Liver (tissue), 7 donors: ENCODE measurements at regions not wholly inside any gene's neighbourhood (a gene's known extent, or its start where the extent isn't known, plus 50 kb on each side); places are given as distances from the start of the nearest gene placed in this dataset.
"Not testable (repeated sequence)": the region's sequence is repeated elsewhere in the genome, so short reads cannot be mapped to it uniquely, and the experiment has no call there.

Source experiments
- DNase-seq: peaks from one replicate; pipeline ENCODE4 v3.0.0-alpha.2; 2017; ENCODE audit warnings: low spot score
- H3K27ac ChIP-seq, 2 donors: one replicate each; pipeline ENCODE4 v1.7.0; 2013; ENCODE audit warnings: inconsistent platforms in 2 of 2, low read length in 2 of 2, control low read depth in 1 of 2, low read depth in 1 of 2, mild to moderate bottlenecking in 1 of 2
- H3K27me3 ChIP-seq, 4 donors: one replicate each; pipeline versions ENCODE4 v1.6.1 to v1.7.0; 2013; ENCODE audit warnings: low read length in 3 of 4, inconsistent platforms in 1 of 4, mild to moderate bottlenecking in 1 of 4, moderate library complexity in 1 of 4; ENCODE audit not compliant: control insufficient read depth in 4 of 4, insufficient read depth in 4 of 4
- H3K36me3 ChIP-seq, 4 donors: one replicate each; pipeline versions ENCODE4 v1.6.1 to v1.7.0; 2013; ENCODE audit warnings: low read length in 3 of 4, mild to moderate bottlenecking in 3 of 4, low read depth in 1 of 4, moderate library complexity in 1 of 4; ENCODE audit not compliant: control insufficient read depth in 4 of 4, insufficient read depth in 3 of 4
- H3K4me1 ChIP-seq, 4 donors: one replicate each; pipeline versions ENCODE4 v1.6.1 to v1.7.0; 2013; ENCODE audit warnings: low read length in 3 of 4, mild to moderate bottlenecking in 3 of 4, moderate library complexity in 1 of 4; ENCODE audit not compliant: control insufficient read depth in 4 of 4, insufficient read depth in 4 of 4
- H3K4me3 ChIP-seq, 3 donors: one replicate each; pipeline versions ENCODE4 v1.6.1 to v1.7.0; 2013; ENCODE audit warnings: low read length in 3 of 3, control low read depth in 1 of 3, low read depth in 1 of 3, mild to moderate bottlenecking in 1 of 3
- H3K9ac ChIP-seq, 2 donors: one replicate each; pipeline ENCODE4 v1.7.0; 2013; ENCODE audit warnings: low read length in 2 of 2, mild to moderate bottlenecking in 2 of 2, moderate library complexity in 2 of 2, control low read depth in 1 of 2, low read depth in 1 of 2
- H3K9me3 ChIP-seq, 4 donors: one replicate each; pipeline versions ENCODE4 v1.6.1 to v1.7.0; 2013; ENCODE audit warnings: low read length in 3 of 4; ENCODE audit not compliant: control insufficient read depth in 4 of 4
- RAD21 ChIP-seq, 2 donors: IDR thresholded peaks; 2 replicates each; pipeline ENCODE4 v1.6.1; 2016; ENCODE audit warnings: antibody characterized with exemption in 2 of 2, mild to moderate bottlenecking in 2 of 2
- WGBS: extraction: QIAGEN DNeasy Blood & Tissue Kit; methylation state at CpG from one replicate; pipeline ENCODE4 v1.1.7; 2013; 5-methylcytosine and 5-hydroxymethylcytosine counted together
- donor health status: healthy.
- donor health status: healthy.
- donor health status: healthy.
- donor health status: healthy.

DNA sequence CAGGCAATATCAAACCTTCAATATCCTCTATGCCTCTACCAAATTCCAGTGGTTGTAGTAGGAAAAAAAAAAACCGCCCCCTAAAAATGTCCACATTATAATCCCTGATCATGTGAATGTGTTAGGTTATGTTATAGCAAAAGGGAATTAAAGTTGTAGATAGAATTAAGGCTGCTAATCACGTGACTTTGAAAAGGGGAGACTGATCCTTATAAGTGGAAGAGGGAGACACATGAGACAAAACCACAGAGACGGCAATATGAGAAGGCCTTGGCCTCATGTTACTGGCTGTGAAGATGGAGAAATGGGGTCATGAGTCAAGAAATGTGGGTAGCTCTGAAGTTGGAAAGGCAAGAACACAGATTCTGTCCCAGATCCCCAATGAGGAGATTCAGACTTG, 1711.3 kb downstream of the KHDRBS2 start:
- DNase-seq, H3K9ac ChIP-seq, H3K27ac ChIP-seq, H3K4me1 ChIP-seq, H3K4me3 ChIP-seq, H3K36me3 ChIP-seq, H3K27me3 ChIP-seq, H3K9me3 ChIP-seq: not testable (repeated sequence)
- 51% methylated on average over 3 of the region's 3 CpGs for WGBS

DNA sequence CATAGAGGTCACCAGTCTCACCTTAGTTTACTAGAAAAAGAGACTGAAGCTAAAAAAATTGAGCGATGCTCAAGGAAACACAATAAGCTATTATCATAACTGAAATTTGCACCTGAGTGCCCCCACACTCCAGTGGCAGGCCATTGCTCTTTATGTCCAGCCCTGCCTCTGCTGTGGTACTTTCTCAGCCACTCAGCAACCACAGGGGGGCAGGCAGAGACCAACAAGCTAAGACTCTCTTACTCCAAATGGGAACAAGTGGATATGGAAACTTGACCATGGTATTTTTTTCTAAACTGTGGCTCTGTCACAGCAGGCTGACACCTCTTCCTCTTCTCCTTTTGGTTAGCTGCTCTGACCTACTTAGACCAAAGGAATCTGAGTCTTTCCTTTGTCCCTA, 1713.4 kb downstream of the KHDRBS2 start:
- 88% methylated on average over 1 of the region's 1 CpG for WGBS
- H3K9ac ChIP-seq, H3K36me3 ChIP-seq, DNase-seq, H3K27me3 ChIP-seq, H3K4me1 ChIP-seq, H3K9me3 ChIP-seq, H3K27ac ChIP-seq, H3K4me3 ChIP-seq: not testable (repeated sequence)
- TF ChIP-seq RAD21 (IDR thresholded peaks at IDR 0.05), result peak in 1 of 2 donors; percentile 27

DNA sequence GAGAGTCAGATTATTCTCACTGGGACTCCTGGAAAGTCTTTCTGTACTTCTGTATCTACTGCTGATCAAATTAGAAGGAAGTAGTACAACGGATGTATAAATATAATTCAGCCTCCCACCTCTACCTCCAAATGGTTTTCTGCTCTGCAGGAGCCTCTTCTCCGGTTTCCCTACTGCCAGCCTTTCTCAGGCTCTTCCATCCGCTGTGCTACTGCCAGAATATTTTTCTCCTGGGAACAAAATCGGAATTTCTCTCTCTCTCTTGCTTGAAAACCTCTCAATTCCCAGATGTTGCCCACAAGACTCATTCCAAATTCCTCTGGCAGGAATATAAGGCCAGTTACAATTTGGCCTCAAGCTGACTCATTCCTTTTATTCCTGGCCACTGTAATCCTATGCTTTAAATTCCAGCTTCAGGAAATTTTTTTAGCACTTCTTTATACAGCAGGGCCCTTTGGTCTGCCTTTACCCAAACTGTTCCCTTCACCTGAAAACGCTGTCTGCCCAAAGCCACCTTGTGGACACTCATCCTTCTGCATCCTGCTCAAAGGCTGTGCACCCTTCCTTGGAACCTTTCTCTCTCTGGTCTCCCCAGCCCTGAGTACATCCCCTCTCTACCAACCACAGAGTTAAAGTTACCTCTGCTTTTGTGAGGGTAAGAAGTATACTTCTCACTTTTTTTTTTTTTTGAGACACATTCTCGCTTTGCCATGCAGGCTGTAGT, 1714.6 kb downstream of the KHDRBS2 start:
- not testable (repeated sequence) for H3K36me3 ChIP-seq, H3K4me3 ChIP-seq, H3K9ac ChIP-seq, H3K27ac ChIP-seq, H3K4me1 ChIP-seq, DNase-seq, H3K9me3 ChIP-seq, H3K27me3 ChIP-seq
- WGBS, result 68% methylated on average over 6 of the region's 6 CpGs

DNA sequence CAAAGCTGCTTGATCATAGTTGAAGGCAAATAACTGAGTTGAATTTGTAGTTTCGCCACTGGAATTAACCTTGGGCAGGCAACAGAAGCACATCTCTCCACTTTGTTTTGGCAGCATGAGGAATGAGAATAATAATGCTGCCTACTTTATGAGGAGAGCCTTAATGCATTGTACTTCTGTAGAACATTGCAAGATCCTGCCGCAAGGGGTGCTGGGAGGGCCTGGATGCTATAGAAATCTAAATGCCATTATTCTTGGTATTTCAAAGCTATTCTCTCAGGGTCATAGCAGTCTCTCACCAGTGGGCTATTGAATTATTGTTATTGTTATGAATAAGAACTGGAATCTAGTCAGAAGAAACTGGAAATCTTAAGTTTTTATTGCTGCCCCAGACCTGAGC, 1715.4 kb downstream of the KHDRBS2 start:
- H3K27ac ChIP-seq, H3K9ac ChIP-seq: not testable (repeated sequence)
- 90% methylated on average over 2 of the region's 2 CpGs for WGBS

DNA sequence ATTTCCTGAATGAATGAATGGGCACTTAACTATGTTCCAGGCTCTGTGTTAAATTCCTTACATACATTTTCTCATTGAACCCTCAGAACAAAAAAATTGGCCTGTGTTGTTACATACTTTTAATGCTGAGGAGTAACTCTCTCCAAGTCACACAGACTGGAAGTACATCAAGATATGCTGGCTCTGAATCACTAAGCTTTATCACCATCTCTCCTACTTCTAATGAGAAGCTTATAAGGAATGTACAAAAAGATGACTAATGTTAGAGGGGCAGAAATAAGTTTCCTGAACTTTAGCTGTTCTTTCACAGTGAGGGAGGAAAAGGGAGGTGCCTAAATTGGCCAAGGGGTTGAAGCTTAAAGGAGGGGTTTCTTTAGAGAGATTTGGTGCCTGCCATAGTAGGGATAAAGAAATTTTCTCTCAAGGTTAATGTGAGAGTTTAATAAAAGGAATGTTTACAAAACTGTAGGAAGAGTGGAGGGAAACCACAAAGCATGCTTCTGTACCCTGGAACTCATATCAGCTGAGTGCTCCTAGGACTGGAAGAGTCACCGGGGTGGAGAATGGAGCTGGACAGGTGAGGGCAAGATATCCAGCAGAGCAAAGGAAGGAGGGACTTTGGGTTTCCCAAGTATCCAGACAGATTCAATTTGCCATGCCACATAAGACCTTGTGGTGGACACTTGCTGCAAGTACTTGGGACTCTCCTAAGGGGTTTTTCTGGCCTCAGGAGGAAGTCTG, 1718.4 kb downstream of the KHDRBS2 start:
- DNase-seq, H3K27ac ChIP-seq, H3K9me3 ChIP-seq, H3K36me3 ChIP-seq, H3K27me3 ChIP-seq, H3K4me3 ChIP-seq, H3K4me1 ChIP-seq, H3K9ac ChIP-seq: not testable (repeated sequence)
- WGBS, result 75% methylated on average over 1 of the region's 1 CpG

More for the DNA sequence above, 1715.4 kb downstream of the KHDRBS2 start:
- H3K27me3 ChIP-seq, H3K4me3 ChIP-seq, H3K36me3 ChIP-seq, DNase-seq, H3K4me1 ChIP-seq, H3K9me3 ChIP-seq: not testable (repeated sequence)

DNA sequence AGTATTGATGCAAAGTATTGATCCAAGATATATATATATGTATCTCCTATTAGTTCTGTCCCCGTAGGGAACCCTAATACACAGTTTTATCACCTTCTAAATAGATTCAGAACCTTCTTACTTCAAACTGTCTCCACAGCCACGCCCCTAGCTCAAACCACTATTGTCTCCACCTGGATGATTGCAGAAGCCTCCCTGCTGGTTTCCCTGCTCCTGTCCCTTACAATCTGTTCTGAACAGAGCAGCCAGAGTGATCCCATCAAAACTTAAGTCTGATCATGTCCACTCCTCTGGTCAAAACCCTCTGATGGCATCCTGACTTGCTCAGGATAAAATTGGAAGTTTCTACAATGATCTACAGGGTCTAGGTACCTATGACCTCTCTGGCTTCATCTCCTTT, 1719.6 kb downstream of the KHDRBS2 start:
- not testable (repeated sequence) for H3K27me3 ChIP-seq, H3K27ac ChIP-seq, H3K9ac ChIP-seq, H3K4me3 ChIP-seq, H3K36me3 ChIP-seq, DNase-seq, H3K4me1 ChIP-seq, H3K9me3 ChIP-seq
- WGBS, result 57% methylated on average over 2 of the region's 2 CpGs

DNA sequence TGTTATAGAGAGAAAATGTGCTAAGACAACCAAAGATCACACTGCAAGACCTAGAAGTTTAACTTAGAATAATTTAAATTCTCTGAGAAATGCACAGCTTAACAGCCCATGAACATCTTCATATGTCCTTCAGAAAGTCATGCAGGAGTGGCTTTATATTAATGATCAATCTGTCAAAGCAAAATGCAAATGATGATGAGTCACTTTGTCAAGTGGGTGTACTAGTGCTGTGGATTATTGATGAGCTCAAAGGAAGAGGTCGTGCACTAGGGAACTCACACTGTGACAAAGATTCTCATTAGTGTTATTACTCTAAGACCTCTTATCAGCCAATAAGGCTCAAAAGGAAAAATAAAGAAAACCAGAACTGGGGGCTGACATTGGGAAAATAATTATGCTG, 1726.3 kb downstream of the KHDRBS2 start:
- H3K9me3 ChIP-seq, H3K4me1 ChIP-seq, H3K27ac ChIP-seq, H3K27me3 ChIP-seq, DNase-seq, H3K36me3 ChIP-seq, H3K4me3 ChIP-seq, H3K9ac ChIP-seq: not testable (repeated sequence)
- WGBS, result 75% methylated on average over 1 of the region's 1 CpG

DNA sequence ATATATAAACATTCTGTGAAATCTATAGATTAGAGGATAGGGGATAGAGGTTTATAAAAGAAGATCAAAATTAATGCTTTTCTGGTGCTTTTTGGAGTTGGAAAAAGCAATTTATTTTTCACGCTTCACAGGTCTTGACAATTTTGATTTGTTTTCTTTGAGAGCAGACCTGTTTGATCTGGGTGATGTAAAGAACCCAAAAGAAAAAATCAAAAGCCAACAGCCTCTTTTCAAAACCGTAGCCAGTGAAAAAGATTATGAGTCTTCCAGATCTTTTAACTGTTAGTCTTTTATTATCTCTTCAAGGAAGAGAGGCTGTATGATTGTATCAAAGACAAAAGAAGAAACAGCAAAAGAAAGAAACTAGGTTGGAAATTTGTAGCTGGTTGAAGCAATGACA, 1738.7 kb downstream of the KHDRBS2 start:
- H3K27ac ChIP-seq, DNase-seq, H3K4me3 ChIP-seq, H3K4me1 ChIP-seq, H3K9ac ChIP-seq, H3K27me3 ChIP-seq, H3K9me3 ChIP-seq, H3K36me3 ChIP-seq: not testable (repeated sequence)
- WGBS, result 60% methylated on average over 2 of the region's 2 CpGs
